Breast epithelium (tissue), 3 donors: ENCODE measurements at regions not wholly inside any gene's neighbourhood (a gene's known extent, or its start where the extent isn't known, plus 50 kb on each side); places are given as distances from the start of the nearest gene placed in this dataset.

ENCODE experiments used
- CTCF ChIP-seq, 3 donors: fragments of 450-650 bp; IDR thresholded peaks; one replicate each; pipeline ENCODE4 v1.5.1; 2016 to 2017; ENCODE audit warnings: antibody characterized with exemption in 3 of 3, mild to moderate bottlenecking in 3 of 3, moderate library complexity in 3 of 3
- POLR2A ChIP-seq: fragments of 450-650 bp; IDR thresholded peaks from one replicate; pipeline ENCODE4 v1.6.1; 2016; ENCODE audit warnings: antibody characterized with exemption, mild to moderate bottlenecking, moderate library complexity

- TF ChIP-seq CTCF (IDR thresholded peaks at IDR 0.05), result no peak
- TF ChIP-seq POLR2A, result no peak
Observed at GRCh38 chr2:56831780-56832179, 648.0 kb downstream of the CCDC85A start.
